H9 (cell line): ENCODE measurements at regions not wholly inside any gene's neighbourhood (a gene's known extent, or its start where the extent isn't known, plus 50 kb on each side); places are given as distances from the start of the nearest gene placed in this dataset.

Experiments
- DNase-seq: peaks from one replicate; pipeline ENCODE4 v3.0.0-alpha.2; 2017
- H2AFZ ChIP-seq: one replicate; pipeline ENCODE4 v1.6.1; 2013; ENCODE audit warnings: mild to moderate bottlenecking, low read length, control low read depth, moderate library complexity
- H2AK5ac ChIP-seq: 2 replicates; pipeline ENCODE4 v1.6.1; 2013; ENCODE audit warnings: low read length, control low read depth, mixed read lengths; ENCODE audit not compliant: insufficient read length
- H2BK120ac ChIP-seq: one replicate; pipeline ENCODE4 v1.6.1; 2013; ENCODE audit warnings: low read depth, mild to moderate bottlenecking, low read length, control low read depth, inconsistent platforms; ENCODE audit not compliant: poor library complexity, severe bottlenecking
- H2BK12ac ChIP-seq: 2 replicates; pipeline ENCODE4 v1.6.1; 2013; ENCODE audit warnings: low read length, control low read depth, mixed read lengths, low read depth; ENCODE audit not compliant: insufficient read length
- H2BK15ac ChIP-seq: 2 replicates; pipeline ENCODE4 v1.6.1; 2013; ENCODE audit warnings: low read depth, low read length, control low read depth
- H2BK20ac ChIP-seq: one replicate; pipeline ENCODE4 v1.6.1; 2013; ENCODE audit warnings: low read depth, mild to moderate bottlenecking, low read length, control low read depth, inconsistent platforms; ENCODE audit not compliant: poor library complexity, severe bottlenecking
- H2BK5ac ChIP-seq: 2 replicates; pipeline ENCODE4 v1.6.1; 2013; ENCODE audit warnings: low read length, control low read depth, mixed read lengths; ENCODE audit not compliant: insufficient read length
- H3K14ac ChIP-seq: 2 replicates; pipeline ENCODE4 v1.6.1; 2013; ENCODE audit warnings: low read length, control low read depth; ENCODE audit not compliant: insufficient read depth
- H3K18ac ChIP-seq: 2 replicates; pipeline ENCODE4 v1.6.1; 2013; ENCODE audit warnings: low read depth, mild to moderate bottlenecking, mixed read lengths, low read length, control low read depth; ENCODE audit not compliant: insufficient read length
- H3K23ac ChIP-seq: 2 replicates; pipeline ENCODE4 v1.6.1; 2013; ENCODE audit warnings: low read length, control low read depth, mixed read lengths, low read depth; ENCODE audit not compliant: insufficient read length
- H3K23me2 ChIP-seq: 2 replicates; pipeline ENCODE4 v1.6.1; 2013; ENCODE audit warnings: low read depth, mild to moderate bottlenecking, mixed read lengths, low read length, control low read depth; ENCODE audit not compliant: insufficient read length, poor library complexity, severe bottlenecking
- H3K27ac ChIP-seq: 2 replicates; pipeline ENCODE4 v1.5.1; 2013; ENCODE audit warnings: low read length, control low read depth, mixed read lengths, low read depth; ENCODE audit not compliant: insufficient read length
- H3K27me3 ChIP-seq: 2 replicates; pipeline ENCODE4 v1.6.1; 2013; ENCODE audit warnings: low read length, control low read depth, inconsistent platforms; ENCODE audit not compliant: insufficient read depth
- H3K4ac ChIP-seq: 2 replicates; pipeline ENCODE4 v1.6.1; 2013; ENCODE audit warnings: low read depth, mild to moderate bottlenecking, control low read depth, inconsistent platforms, low read length, moderate library complexity
- H3K4me1 ChIP-seq: 2 replicates; pipeline ENCODE4 v1.6.1; 2013; ENCODE audit warnings: low read length, control low read depth, inconsistent platforms; ENCODE audit not compliant: insufficient read depth
- H3K4me2 ChIP-seq: 2 replicates; pipeline ENCODE4 v1.6.1; 2013; ENCODE audit warnings: low read length, control low read depth, mixed read lengths; ENCODE audit not compliant: insufficient read length, insufficient read depth
- H3K56ac ChIP-seq: 2 replicates; pipeline ENCODE4 v1.6.1; 2013; ENCODE audit warnings: low read depth, mild to moderate bottlenecking, mixed read lengths, low read length, control low read depth; ENCODE audit not compliant: insufficient read length
- H3K79me1 ChIP-seq: 2 replicates; pipeline ENCODE4 v1.6.1; 2013; ENCODE audit warnings: low read depth, mild to moderate bottlenecking, moderate library complexity, low read length, control low read depth, inconsistent platforms; ENCODE audit not compliant: insufficient read depth, poor library complexity, severe bottlenecking
- H3K79me2 ChIP-seq: 2 replicates; pipeline ENCODE4 v1.6.1; 2013; ENCODE audit warnings: low read length, control low read depth, inconsistent platforms; ENCODE audit not compliant: insufficient read depth
- H3K9ac ChIP-seq: 2 replicates; pipeline ENCODE4 v1.6.1; 2013; ENCODE audit warnings: low read length, control low read depth, mixed read lengths; ENCODE audit not compliant: insufficient read length; ENCODE audit errors: extremely low read depth
- H3K9me3 ChIP-seq: one replicate; pipeline ENCODE4 v1.6.1; 2013; ENCODE audit warnings: low read depth, low read length, inconsistent platforms; ENCODE audit not compliant: control insufficient read depth
- H3T11ph ChIP-seq: one replicate; pipeline ENCODE4 v1.6.1; 2013; ENCODE audit warnings: mild to moderate bottlenecking, low read length, control low read depth, inconsistent platforms
- H4K20me1 ChIP-seq: one replicate; pipeline ENCODE4 v1.6.1; 2013; ENCODE audit not compliant: control insufficient read depth, insufficient read length, insufficient read depth
- H4K5ac ChIP-seq: 2 replicates; pipeline ENCODE4 v1.6.1; 2013; ENCODE audit warnings: low read depth, mild to moderate bottlenecking, mixed read lengths, low read length, control low read depth; ENCODE audit not compliant: insufficient read length
- H4K8ac ChIP-seq: replicated peaks from 2 replicates; pipeline ENCODE4 v1.6.1; 2013; ENCODE audit warnings: low read length, control low read depth, mixed read lengths, low read depth; ENCODE audit not compliant: insufficient read length
- H4K91ac ChIP-seq: 2 replicates; pipeline ENCODE4 v1.6.1; 2013; ENCODE audit warnings: low read depth, mild to moderate bottlenecking, moderate library complexity, mixed read lengths, low read length, control low read depth; ENCODE audit not compliant: insufficient read length
- H3K27ac Mint-ChIP-seq, 3 experiments: 2 replicates in 2 of 3; 3 replicates in 1 of 3; pipeline ENCODE4 v1.8.0; 2020 to 2021; ENCODE audit warnings: mixed read lengths in 3 of 3, mild to moderate bottlenecking in 1 of 3, moderate library complexity in 1 of 3
- H3K27me3 Mint-ChIP-seq: 2 replicates; pipeline ENCODE4 v1.8.0; 2021; ENCODE audit warnings: low read depth, mild to moderate bottlenecking, moderate library complexity, mixed read lengths
- H3K36me3 Mint-ChIP-seq, 3 experiments: 2 replicates in 2 of 3; 3 replicates in 1 of 3; pipeline ENCODE4 v1.8.0; 2020 to 2021; ENCODE audit warnings: low read depth in 3 of 3, mixed read lengths in 3 of 3; ENCODE audit not compliant: insufficient read depth in 1 of 3
- H3K4me1 Mint-ChIP-seq, 2 experiments: 2 replicates each; pipeline ENCODE4 v1.8.0; 2020; ENCODE audit warnings: mixed read lengths in 2 of 2
- H3K4me3 Mint-ChIP-seq, 2 experiments: 2 replicates in 1 of 2; 3 replicates in 1 of 2; pipeline ENCODE4 v1.8.0; 2020 to 2021; ENCODE audit warnings: mild to moderate bottlenecking in 2 of 2, mixed read lengths in 2 of 2, moderate library complexity in 1 of 2
- H3K9me3 Mint-ChIP-seq, 2 experiments: 2 replicates in 1 of 2; 3 replicates in 1 of 2; pipeline ENCODE4 v1.8.0; 2020; ENCODE audit warnings: mild to moderate bottlenecking in 2 of 2, mixed read lengths in 2 of 2, moderate library complexity in 1 of 2
- CTCF ChIP-seq: fragments of 200-600 bp; sonication (generic); conservative IDR thresholded peaks from 3 replicates; pipeline ENCODE4 v1.8.0; 2021; ENCODE audit warnings: antibody characterized with exemption, mild to moderate bottlenecking
- WGBS: extraction: QIAGEN DNeasy Blood & Tissue Kit; methylation state at CpG from one replicate; pipeline ENCODE4 v1.1.7; 2013; ENCODE audit warnings: missing lambda C conversion rate, low lambda C conversion rate, mixed read lengths; ENCODE audit not compliant: insufficient read length; ENCODE audit errors: extremely low coverage; 5-methylcytosine and 5-hydroxymethylcytosine counted together

GRCh38 chr10:57599440-57599839 lies 668.3 kb downstream of the IPMK start:
- no CpG with 5 or more reads among the region's 4 CpGs for WGBS
- Histone ChIP-seq H3K4ac (no peak overlapping the region), H2BK120ac (no peak overlapping the region), H2BK20ac (no peak overlapping the region), H2AFZ (no peak overlapping the region), H4K20me1 (no peaks in the 10 kb centered on the region), H3K4me1 (no peaks in the 10 kb centered on the region), H3K23ac (no peak overlapping the region), H3K9ac (no peak overlapping the region), H4K91ac (no peak overlapping the region), H4K8ac (no peak overlapping the region), H2BK5ac (no peak overlapping the region), H3K27me3 (no peaks in the 10 kb centered on the region), H3T11ph (no peak overlapping the region), H3K18ac (no peak overlapping the region), H3K27ac (no peak overlapping the region), H3K9me3 (no peaks in the 10 kb centered on the region), H3K4me2 (no peak overlapping the region), H4K5ac (no peak overlapping the region), H3K14ac (no peak overlapping the region), H2BK15ac (no peak overlapping the region), H3K79me1 (no peaks in the 10 kb centered on the region), H2BK12ac (no peak overlapping the region), H2AK5ac (no peak overlapping the region), H3K56ac (no peak overlapping the region), H3K23me2 (no peaks in the 10 kb centered on the region), H3K79me2 (no peaks in the 10 kb centered on the region)
- no peak for DNase-seq
- Mint-ChIP-seq H3K36me3 (no peaks in the 10 kb centered on the region; a peak in 1 of 7 replicates), H3K27me3 (no peaks in the 10 kb centered on the region), H3K4me3 (no peak overlapping the region), H3K9me3 (no peaks in the 10 kb centered on the region), H3K27ac (no peak overlapping the region), H3K4me1 (no peaks in the 10 kb centered on the region)
- TF ChIP-seq CTCF: no peak
